C4-2B (cell line): ENCODE measurements at regions not wholly inside any gene's neighbourhood (a gene's known extent, or its start where the extent isn't known, plus 50 kb on each side); places are given as distances from the start of the nearest gene placed in this dataset.

ENCODE experiments used
- H3K27ac ChIP-seq: fragments of 450-650 bp; 2 replicates; pipeline ENCODE4 v1.5.1; 2017
- ZFX ChIP-seq: fragments of 450-650 bp; IDR thresholded peaks from 2 replicates; pipeline ENCODE4 v1.6.1; 2017
- TF ChIP-seq, protein P1 (sequence below): fragments of 450-650 bp; conservative IDR thresholded peaks from 2 replicates; pipeline ENCODE4 v1.5.1; 2017; ENCODE audit warnings: mild to moderate bottlenecking

DNA sequence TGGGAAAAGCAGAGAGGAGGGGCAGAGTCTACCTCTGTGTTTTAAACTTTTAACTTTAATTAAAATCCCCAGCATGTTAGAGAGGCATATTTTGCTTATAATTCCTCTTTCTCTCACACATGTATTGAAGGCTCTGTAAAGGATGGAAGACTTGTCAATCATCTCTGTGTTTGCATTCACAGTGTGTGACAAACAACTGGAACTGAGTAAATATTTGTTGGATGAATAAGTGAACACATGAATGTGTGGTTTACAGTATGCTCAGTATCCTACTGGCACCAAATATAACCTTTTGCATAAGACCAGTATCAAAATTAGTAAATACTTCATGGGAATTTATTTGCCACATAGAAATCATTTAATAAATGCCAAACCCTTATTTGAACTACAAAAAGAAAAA, 829.0 kb downstream of the GRID1 start:
- no peak for TF ChIP-seq ZFX
- TF ChIP-seq, protein P1, sequence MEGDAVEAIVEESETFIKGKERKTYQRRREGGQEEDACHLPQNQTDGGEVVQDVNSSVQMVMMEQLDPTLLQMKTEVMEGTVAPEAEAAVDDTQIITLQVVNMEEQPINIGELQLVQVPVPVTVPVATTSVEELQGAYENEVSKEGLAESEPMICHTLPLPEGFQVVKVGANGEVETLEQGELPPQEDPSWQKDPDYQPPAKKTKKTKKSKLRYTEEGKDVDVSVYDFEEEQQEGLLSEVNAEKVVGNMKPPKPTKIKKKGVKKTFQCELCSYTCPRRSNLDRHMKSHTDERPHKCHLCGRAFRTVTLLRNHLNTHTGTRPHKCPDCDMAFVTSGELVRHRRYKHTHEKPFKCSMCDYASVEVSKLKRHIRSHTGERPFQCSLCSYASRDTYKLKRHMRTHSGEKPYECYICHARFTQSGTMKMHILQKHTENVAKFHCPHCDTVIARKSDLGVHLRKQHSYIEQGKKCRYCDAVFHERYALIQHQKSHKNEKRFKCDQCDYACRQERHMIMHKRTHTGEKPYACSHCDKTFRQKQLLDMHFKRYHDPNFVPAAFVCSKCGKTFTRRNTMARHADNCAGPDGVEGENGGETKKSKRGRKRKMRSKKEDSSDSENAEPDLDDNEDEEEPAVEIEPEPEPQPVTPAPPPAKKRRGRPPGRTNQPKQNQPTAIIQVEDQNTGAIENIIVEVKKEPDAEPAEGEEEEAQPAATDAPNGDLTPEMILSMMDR, result no peak
- no peak overlapping the region for H3K27ac ChIP-seq

- no peak overlapping the region for H3K27ac ChIP-seq
- no peak for TF ChIP-seq ZFX
- TF ChIP-seq, protein P1, result no peak
These were observed 828.0 kb downstream of the GRID1 start for GRCh38 chr10:85538601-85539000.

- TF ChIP-seq ZFX, result no peak
- TF ChIP-seq, protein P1, result no peak
These were observed 824.4 kb downstream of the GRID1 start for GRCh38 chr10:85542152-85542551.

GRCh38 chr10:85542936-85543730, 823.5 kb downstream of the GRID1 start:
- TF ChIP-seq ZFX, result no peak
- TF ChIP-seq, protein P1, result no peak
- H3K27ac ChIP-seq, result no peak overlapping the region

More at GRCh38 chr10:85542152-85542551, 824.4 kb downstream of the GRID1 start:
- H3K27ac ChIP-seq, result no peak overlapping the region

DNA sequence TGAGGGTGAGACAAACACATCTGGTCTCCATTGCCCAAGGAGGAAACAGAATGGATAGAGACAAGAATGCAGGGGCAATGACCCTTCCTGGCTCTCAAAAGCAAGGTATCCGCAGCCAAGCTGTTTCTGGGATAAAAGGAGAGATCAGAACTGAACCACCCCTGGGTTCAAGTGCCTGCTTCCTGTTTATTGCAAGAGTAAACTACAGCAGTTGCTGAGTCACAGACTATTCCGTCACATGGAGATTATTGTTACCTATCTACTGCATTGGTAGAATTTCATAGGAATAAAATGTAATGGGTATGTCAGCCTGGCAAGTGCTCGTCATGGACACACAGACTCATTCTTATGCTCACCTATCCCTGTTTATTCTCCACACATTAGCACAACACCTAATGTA, 821.6 kb downstream of the GRID1 start:
- H3K27ac ChIP-seq, result no peak overlapping the region
- TF ChIP-seq, protein P1, result no peak
- no peak for TF ChIP-seq ZFX

GRCh38 chr10:85545874-85546273, 820.7 kb downstream of the GRID1 start:
- H3K27ac ChIP-seq, result no peak overlapping the region
- no peak for TF ChIP-seq ZFX
- TF ChIP-seq, protein P1, result no peak

- TF ChIP-seq, protein P1, result no peak
- TF ChIP-seq ZFX, result no peak
- no peak overlapping the region for H3K27ac ChIP-seq
These were observed 819.1 kb downstream of the GRID1 start for GRCh38 chr10:85547460-85548023.
